HCT116 (cell line): ENCODE measurements at regions not wholly inside any gene's neighbourhood (a gene's known extent, or its start where the extent isn't known, plus 50 kb on each side); places are given as distances from the start of the nearest gene placed in this dataset.

Experiments used
- ATAC-seq: fragments of 200-7000 bp; cut with Tn5 transposase; 2 replicates; pipeline ENCODE4 v1.9.1; 2020; ENCODE audit warnings: mild to moderate bottlenecking, moderate library complexity
- BruUV-seq: library from RNA; stranded (reverse); fragments of 400-500 nt; replicated peaks from 2 replicates; lab custom pipeline; 2021; lab: Mats Ljungman, UMichigan
- CTCF ChIA-PET: fragments of 300-600 bp; sonication (Branson Sonifier 250); formaldehyde crosslinking; loops from one replicate; lab custom pipeline; 2021; ENCODE audit warnings: antibody characterized with exemption; lab: Charles Lee
- POLR2A ChIA-PET: fragments of 300-600, 350-600 bp; sonication (Branson Sonifier 250); formaldehyde crosslinking; loops from one replicate; lab custom pipeline; 2021; ENCODE audit warnings: antibody characterized with exemption; lab: Charles Lee
- RAD21 ChIA-PET, 2 experiments: fragments of 300-600 bp; sonication (Branson Sonifier 250); formaldehyde crosslinking; loops; one replicate each; lab custom pipeline; 2023; ENCODE audit warnings: low total read pairs in 2 of 2; ENCODE audit not compliant: uncharacterized antibody in 2 of 2, unreplicated experiment in 2 of 2, low non-redundant PET in 1 of 2; lab: Charles Lee
- DNase-seq: peaks from one replicate; pipeline ENCODE4 v3.0.0-alpha.2; 2010; ENCODE audit warnings: low read depth, low spot score
- H2AFZ ChIP-seq: fragments of 200-600 bp; shearing (Covaris generic), sonication (generic); 2 replicates; pipeline ENCODE4 v1.6.1; 2017; ENCODE audit warnings: low read depth, mixed run types, mixed read lengths, antibody characterized with exemption, low read length; ENCODE audit not compliant: poor library complexity, severe bottlenecking
- H3K27ac ChIP-seq: 2 replicates; pipeline ENCODE4 v1.5.1; 2012; ENCODE audit warnings: low read depth, low read length
- H3K27me3 ChIP-seq: fragments of 200-600 bp; sonication (generic); 2 replicates; pipeline ENCODE4 v1.6.1; 2016; ENCODE audit warnings: mixed run types, low read length, mixed read lengths; ENCODE audit not compliant: insufficient read depth
- H3K36me3 ChIP-seq, 2 experiments: fragments of 200-500 bp in 1 of 2; fragments of 200-600 bp in 1 of 2; sonication (Bioruptor generic) in 1 of 2; sonication (generic) in 1 of 2; 2 replicates each; pipeline versions ENCODE4 v1.5.1 to v1.6.1; 2014 to 2016; ENCODE audit warnings: low read length in 2 of 2, inconsistent platforms in 1 of 2, mixed read lengths in 1 of 2, mixed run types in 1 of 2; ENCODE audit not compliant: insufficient read depth in 2 of 2, control insufficient read depth in 1 of 2
- H3K4me1 ChIP-seq, 2 experiments: fragments of 200-600 bp in 1 of 2; sonication (generic) in 1 of 2; 2 replicates each; pipeline versions ENCODE4 v1.5.1 to v1.6.1; 2012 to 2017; ENCODE audit warnings: low read length in 2 of 2, inconsistent platforms in 1 of 2, mild to moderate bottlenecking in 1 of 2, mixed read lengths in 1 of 2, mixed run types in 1 of 2, moderate library complexity in 1 of 2; ENCODE audit not compliant: insufficient read depth in 2 of 2, control insufficient read depth in 1 of 2
- H3K4me2 ChIP-seq: fragments of 200-600 bp; sonication (generic); 2 replicates; pipeline ENCODE4 v1.6.1; 2017; ENCODE audit warnings: mixed run types, low read length, mixed read lengths
- H3K4me3 ChIP-seq, 2 experiments: fragments of 200-600 bp in 1 of 2; sonication (generic) in 1 of 2; replicated peaks in 1 of 2; 2 replicates each; pipeline ENCODE4 v1.5.1; 2011 to 2016; ENCODE audit warnings: low read length in 2 of 2, control low read depth in 1 of 2, low read depth in 1 of 2, mild to moderate bottlenecking in 1 of 2, mixed read lengths in 1 of 2, mixed run types in 1 of 2
- H3K79me2 ChIP-seq: fragments of 200-600 bp; sonication (generic); 2 replicates; pipeline ENCODE4 v1.6.1; 2017; ENCODE audit warnings: mild to moderate bottlenecking, mixed run types, low read length, moderate library complexity, mixed read lengths; ENCODE audit not compliant: insufficient read depth
- H3K9ac ChIP-seq: fragments of 200-600 bp; sonication (generic); 2 replicates; pipeline ENCODE4 v1.6.1; 2016; ENCODE audit warnings: low read length, mixed read lengths
- H3K9me2 ChIP-seq: fragments of 200-600 bp; sonication (generic), shearing (Covaris generic); 2 replicates; pipeline ENCODE4 v1.6.1; 2017; ENCODE audit warnings: mixed run types, mild to moderate bottlenecking, moderate library complexity; ENCODE audit not compliant: insufficient read depth
- H3K9me3 ChIP-seq, 2 experiments: fragments of 200-500 bp in 1 of 2; fragments of 200-600 bp in 1 of 2; sonication (Bioruptor generic) in 1 of 2; sonication (generic) in 1 of 2; 2 replicates each; pipeline ENCODE4 v1.6.1; 2014 to 2017; ENCODE audit warnings: low read length in 2 of 2, mixed read lengths in 2 of 2, inconsistent platforms in 1 of 2, low read depth in 1 of 2, mild to moderate bottlenecking in 1 of 2, mixed run types in 1 of 2, moderate library complexity in 1 of 2; ENCODE audit not compliant: control insufficient read depth in 1 of 2, insufficient read depth in 1 of 2
- H4K20me1 ChIP-seq: fragments of 200-600 bp; sonication (generic), shearing (Covaris generic); 2 replicates; pipeline ENCODE4 v1.6.1; 2017; ENCODE audit warnings: mixed run types, mild to moderate bottlenecking, moderate library complexity; ENCODE audit not compliant: insufficient read depth
- CBX3 ChIP-seq: IDR thresholded peaks from 2 replicates; pipeline ENCODE4 v1.6.1; 2012; ENCODE audit warnings: low read depth
- CEBPB ChIP-seq: IDR thresholded peaks from 2 replicates; pipeline ENCODE4 v1.6.1; 2012; ENCODE audit warnings: low read depth
- EGR1 ChIP-seq: IDR thresholded peaks from 2 replicates; pipeline ENCODE4 v1.6.1; 2012; ENCODE audit warnings: low read depth
- ELF1 ChIP-seq: IDR thresholded peaks from 2 replicates; pipeline ENCODE4 v1.6.1; 2012; ENCODE audit warnings: low read depth, borderline replicate concordance
- EZH2 ChIP-seq: fragments of 200-600 bp; sonication (generic); IDR thresholded peaks from 2 replicates; pipeline ENCODE4 v1.6.1; 2017; ENCODE audit warnings: antibody characterized with exemption, mixed run types
- FOSL1 ChIP-seq: IDR thresholded peaks from 2 replicates; pipeline ENCODE4 v1.6.1; 2012; ENCODE audit warnings: low read depth
- JUND ChIP-seq: IDR thresholded peaks from 2 replicates; pipeline ENCODE4 v1.6.1; 2012
- POLR2AphosphoS5 ChIP-seq: IDR thresholded peaks from 2 replicates; pipeline ENCODE4 v1.6.1; 2011; ENCODE audit warnings: mild to moderate bottlenecking, low read depth, low read length, moderate library complexity
- RAD21 ChIP-seq: IDR thresholded peaks from 2 replicates; pipeline ENCODE4 v1.6.1; 2012; ENCODE audit warnings: low read depth, mild to moderate bottlenecking
- SIN3A ChIP-seq: IDR thresholded peaks from 2 replicates; pipeline ENCODE4 v1.6.1; 2012; ENCODE audit warnings: low read depth
- SP1 ChIP-seq: IDR thresholded peaks from 2 replicates; pipeline ENCODE4 v1.6.1; 2012; ENCODE audit warnings: low read depth
- SRF ChIP-seq: IDR thresholded peaks from 2 replicates; pipeline ENCODE4 v1.6.1; 2012; ENCODE audit warnings: low read depth
- TCF7L2 ChIP-seq: IDR thresholded peaks from 2 replicates; pipeline ENCODE4 v1.7.0; 2011; ENCODE audit warnings: borderline replicate concordance, inconsistent platforms; ENCODE audit not compliant: insufficient read depth, insufficient read length; ENCODE audit errors: extremely low read depth
- YY1 ChIP-seq: IDR thresholded peaks from 2 replicates; pipeline ENCODE4 v1.6.1; 2011; ENCODE audit warnings: low read length, low read depth, moderate library complexity, mild to moderate bottlenecking; ENCODE audit not compliant: insufficient replicate concordance; ENCODE audit errors: extremely low read depth
- ZNF274 ChIP-seq: fragments of 200-500 bp; sonication (Bioruptor generic); IDR thresholded peaks from 2 replicates; pipeline ENCODE4 v1.6.1; 2014; ENCODE audit warnings: mild to moderate bottlenecking, low read depth, low read length, inconsistent platforms
- intact Hi-C: fragments of 100-400 bp; cut with micrococcal nuclease; formaldehyde crosslinking; loops from 2 replicates; pipeline ENCODE4 v1.10.0; 2022
- TF ChIP-seq, protein P1 (sequence below): IDR thresholded peaks from 2 replicates; pipeline ENCODE4 v1.6.1; 2012
- TF ChIP-seq, protein P2 (sequence below): IDR thresholded peaks from 2 replicates; pipeline ENCODE4 v1.6.1; 2012; ENCODE audit warnings: low read depth
- TF ChIP-seq, protein P3 (sequence below): IDR thresholded peaks from 2 replicates; pipeline ENCODE4 v1.6.1; 2011; ENCODE audit warnings: mild to moderate bottlenecking, low read length, moderate library complexity; ENCODE audit not compliant: insufficient replicate concordance; ENCODE audit errors: extremely low read depth
- TF ChIP-seq, protein P4 (sequence below): IDR thresholded peaks from 2 replicates; pipeline ENCODE4 v1.6.1; 2012
- TF ChIP-seq, protein P5 (sequence below), 3 experiments: fragments of 200-600 bp in 1 of 3; sonication (generic) in 1 of 3; IDR thresholded peaks in 2 of 3; conservative IDR thresholded peaks in 1 of 3; 2 replicates each; pipeline ENCODE4 v1.5.1; 2012 to 2017; ENCODE audit warnings: low read depth in 2 of 3, low read length in 2 of 3, antibody characterized with exemption in 1 of 3, borderline replicate concordance in 1 of 3, control low read depth in 1 of 3, mild to moderate bottlenecking in 1 of 3, mixed read lengths in 1 of 3, mixed run types in 1 of 3, moderate library complexity in 1 of 3; ENCODE audit not compliant: insufficient read depth in 1 of 3

DNA sequence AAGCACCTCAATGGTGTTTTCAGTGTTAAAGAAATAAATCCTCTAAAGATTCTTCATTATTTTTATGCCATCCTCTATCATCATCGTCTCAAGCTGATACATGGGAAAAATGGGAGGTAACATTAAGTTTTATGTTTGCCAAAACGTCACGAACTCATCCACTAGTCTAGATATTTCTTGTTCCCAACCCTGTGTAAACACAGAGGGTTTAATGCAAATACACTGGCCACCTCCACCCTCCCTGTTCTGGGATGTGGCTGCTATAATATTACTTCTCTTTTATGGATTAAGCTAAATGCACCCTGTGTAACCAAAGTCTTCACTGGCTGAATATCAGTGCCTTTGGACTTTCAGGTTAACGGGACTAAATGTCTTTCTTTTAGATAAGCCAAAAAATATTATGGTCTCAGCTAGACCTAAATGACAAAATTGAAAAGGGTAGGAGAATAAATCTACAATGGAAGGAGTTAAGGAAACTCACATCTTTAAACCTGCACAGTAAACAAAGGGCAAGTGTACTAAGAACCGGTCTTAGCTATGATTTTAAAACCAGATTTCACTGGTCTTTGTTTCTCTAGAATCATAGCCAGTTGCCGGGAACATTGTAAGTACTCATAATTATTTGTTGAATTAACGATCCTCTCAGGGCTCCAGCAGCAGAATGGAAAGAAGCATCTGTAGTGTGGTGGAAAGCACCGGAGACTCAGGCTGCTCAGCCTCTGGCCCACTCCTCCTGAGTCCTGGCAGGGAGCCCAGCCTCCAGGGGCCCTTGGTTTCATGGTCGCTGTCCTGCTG is 103.5 kb upstream of the NOCT start:
- Histone ChIP-seq H3K36me3 (no peaks in the 10 kb centered on the region), H3K4me2 (no peak overlapping the region), H3K4me1 (no peaks in the 10 kb centered on the region), H3K27ac (no peak overlapping the region), H3K27me3 (no peaks in the 10 kb centered on the region), H3K4me3 (no peak overlapping the region), H3K79me2 (no peaks in the 10 kb centered on the region), H3K9me2 (no peaks in the 10 kb centered on the region), H3K9ac (no peak overlapping the region), H3K9me3 (no peaks in the 10 kb centered on the region), H2AFZ (no peak overlapping the region), H4K20me1 (no peaks in the 10 kb centered on the region)
- DNase-seq = no peak
- TF ChIP-seq TCF7L2 = no peak
- no peak for TF ChIP-seq CEBPB
- TF ChIP-seq, protein P1, sequence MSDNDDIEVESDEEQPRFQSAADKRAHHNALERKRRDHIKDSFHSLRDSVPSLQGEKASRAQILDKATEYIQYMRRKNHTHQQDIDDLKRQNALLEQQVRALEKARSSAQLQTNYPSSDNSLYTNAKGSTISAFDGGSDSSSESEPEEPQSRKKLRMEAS = no peak
- no peak for TF ChIP-seq JUND
- TF ChIP-seq SRF = no peak
- no peak for TF ChIP-seq FOSL1
- TF ChIP-seq, protein P2, sequence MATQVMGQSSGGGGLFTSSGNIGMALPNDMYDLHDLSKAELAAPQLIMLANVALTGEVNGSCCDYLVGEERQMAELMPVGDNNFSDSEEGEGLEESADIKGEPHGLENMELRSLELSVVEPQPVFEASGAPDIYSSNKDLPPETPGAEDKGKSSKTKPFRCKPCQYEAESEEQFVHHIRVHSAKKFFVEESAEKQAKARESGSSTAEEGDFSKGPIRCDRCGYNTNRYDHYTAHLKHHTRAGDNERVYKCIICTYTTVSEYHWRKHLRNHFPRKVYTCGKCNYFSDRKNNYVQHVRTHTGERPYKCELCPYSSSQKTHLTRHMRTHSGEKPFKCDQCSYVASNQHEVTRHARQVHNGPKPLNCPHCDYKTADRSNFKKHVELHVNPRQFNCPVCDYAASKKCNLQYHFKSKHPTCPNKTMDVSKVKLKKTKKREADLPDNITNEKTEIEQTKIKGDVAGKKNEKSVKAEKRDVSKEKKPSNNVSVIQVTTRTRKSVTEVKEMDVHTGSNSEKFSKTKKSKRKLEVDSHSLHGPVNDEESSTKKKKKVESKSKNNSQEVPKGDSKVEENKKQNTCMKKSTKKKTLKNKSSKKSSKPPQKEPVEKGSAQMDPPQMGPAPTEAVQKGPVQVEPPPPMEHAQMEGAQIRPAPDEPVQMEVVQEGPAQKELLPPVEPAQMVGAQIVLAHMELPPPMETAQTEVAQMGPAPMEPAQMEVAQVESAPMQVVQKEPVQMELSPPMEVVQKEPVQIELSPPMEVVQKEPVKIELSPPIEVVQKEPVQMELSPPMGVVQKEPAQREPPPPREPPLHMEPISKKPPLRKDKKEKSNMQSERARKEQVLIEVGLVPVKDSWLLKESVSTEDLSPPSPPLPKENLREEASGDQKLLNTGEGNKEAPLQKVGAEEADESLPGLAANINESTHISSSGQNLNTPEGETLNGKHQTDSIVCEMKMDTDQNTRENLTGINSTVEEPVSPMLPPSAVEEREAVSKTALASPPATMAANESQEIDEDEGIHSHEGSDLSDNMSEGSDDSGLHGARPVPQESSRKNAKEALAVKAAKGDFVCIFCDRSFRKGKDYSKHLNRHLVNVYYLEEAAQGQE = no peak
- TF ChIP-seq RAD21 = no peak
- no peak for TF ChIP-seq ELF1
- no peak for TF ChIP-seq EGR1
- TF ChIP-seq, protein P3, sequence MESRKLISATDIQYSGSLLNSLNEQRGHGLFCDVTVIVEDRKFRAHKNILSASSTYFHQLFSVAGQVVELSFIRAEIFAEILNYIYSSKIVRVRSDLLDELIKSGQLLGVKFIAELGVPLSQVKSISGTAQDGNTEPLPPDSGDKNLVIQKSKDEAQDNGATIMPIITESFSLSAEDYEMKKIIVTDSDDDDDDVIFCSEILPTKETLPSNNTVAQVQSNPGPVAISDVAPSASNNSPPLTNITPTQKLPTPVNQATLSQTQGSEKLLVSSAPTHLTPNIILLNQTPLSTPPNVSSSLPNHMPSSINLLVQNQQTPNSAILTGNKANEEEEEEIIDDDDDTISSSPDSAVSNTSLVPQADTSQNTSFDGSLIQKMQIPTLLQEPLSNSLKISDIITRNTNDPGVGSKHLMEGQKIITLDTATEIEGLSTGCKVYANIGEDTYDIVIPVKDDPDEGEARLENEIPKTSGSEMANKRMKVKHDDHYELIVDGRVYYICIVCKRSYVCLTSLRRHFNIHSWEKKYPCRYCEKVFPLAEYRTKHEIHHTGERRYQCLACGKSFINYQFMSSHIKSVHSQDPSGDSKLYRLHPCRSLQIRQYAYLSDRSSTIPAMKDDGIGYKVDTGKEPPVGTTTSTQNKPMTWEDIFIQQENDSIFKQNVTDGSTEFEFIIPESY = no peak
- no peak for TF ChIP-seq EZH2
- TF ChIP-seq, protein P4, sequence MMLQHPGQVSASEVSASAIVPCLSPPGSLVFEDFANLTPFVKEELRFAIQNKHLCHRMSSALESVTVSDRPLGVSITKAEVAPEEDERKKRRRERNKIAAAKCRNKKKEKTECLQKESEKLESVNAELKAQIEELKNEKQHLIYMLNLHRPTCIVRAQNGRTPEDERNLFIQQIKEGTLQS = no peak
- no peak for TF ChIP-seq POLR2AphosphoS5
- TF ChIP-seq, protein P5, sequence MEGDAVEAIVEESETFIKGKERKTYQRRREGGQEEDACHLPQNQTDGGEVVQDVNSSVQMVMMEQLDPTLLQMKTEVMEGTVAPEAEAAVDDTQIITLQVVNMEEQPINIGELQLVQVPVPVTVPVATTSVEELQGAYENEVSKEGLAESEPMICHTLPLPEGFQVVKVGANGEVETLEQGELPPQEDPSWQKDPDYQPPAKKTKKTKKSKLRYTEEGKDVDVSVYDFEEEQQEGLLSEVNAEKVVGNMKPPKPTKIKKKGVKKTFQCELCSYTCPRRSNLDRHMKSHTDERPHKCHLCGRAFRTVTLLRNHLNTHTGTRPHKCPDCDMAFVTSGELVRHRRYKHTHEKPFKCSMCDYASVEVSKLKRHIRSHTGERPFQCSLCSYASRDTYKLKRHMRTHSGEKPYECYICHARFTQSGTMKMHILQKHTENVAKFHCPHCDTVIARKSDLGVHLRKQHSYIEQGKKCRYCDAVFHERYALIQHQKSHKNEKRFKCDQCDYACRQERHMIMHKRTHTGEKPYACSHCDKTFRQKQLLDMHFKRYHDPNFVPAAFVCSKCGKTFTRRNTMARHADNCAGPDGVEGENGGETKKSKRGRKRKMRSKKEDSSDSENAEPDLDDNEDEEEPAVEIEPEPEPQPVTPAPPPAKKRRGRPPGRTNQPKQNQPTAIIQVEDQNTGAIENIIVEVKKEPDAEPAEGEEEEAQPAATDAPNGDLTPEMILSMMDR (IDR thresholded peaks at IDR 0.05 in 2 of 3, conservative IDR thresholded peaks at IDR 0.05 in 1 of 3; ENCODE audit: borderline replicate concordance in 1 of 3, insufficient read depth in 1 of 3, low read depth in 2 of 3, low read length in 2 of 3) = no peak
- TF ChIP-seq SP1 = no peak
- TF ChIP-seq ZNF274 = no peak
- TF ChIP-seq SIN3A = no peak
- no peak for TF ChIP-seq CBX3
- TF ChIP-seq YY1 = no peak
- CTCF ChIA-PET = no interaction called here
- no TSS peak for BruUV-seq
- POLR2A ChIA-PET = no interaction called here
- intact Hi-C loops = no loop called here
- RAD21 ChIA-PET = no interaction called here
- ATAC-seq = no peak
